ENCODE measurements at regions not wholly inside any gene's neighbourhood (a gene's known extent, or its start where the extent isn't known, plus 50 kb on each side); places are given as distances from the start of the nearest gene placed in this dataset.

DNA sequence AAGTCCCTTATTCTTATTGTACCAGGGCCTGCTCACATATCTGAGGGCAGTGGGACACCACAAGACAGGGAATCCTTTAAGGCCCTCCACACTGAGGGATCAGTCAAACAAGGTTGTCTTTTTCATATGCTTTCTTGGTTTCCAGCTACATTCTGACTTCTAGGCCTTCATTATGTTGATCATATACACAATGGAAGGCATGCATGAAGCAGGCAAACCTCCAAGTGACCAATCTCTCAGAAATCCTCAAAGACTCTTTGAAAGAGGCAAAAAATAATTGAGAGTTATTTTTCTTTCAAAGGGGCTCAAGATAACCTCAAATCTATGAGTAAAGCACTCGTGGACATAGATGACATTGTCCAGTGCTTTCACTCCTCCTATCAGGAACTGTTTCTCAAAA, 1195.9 kb upstream of the ACO1 start (continued):
- TF ChIP-seq, protein P1, sequence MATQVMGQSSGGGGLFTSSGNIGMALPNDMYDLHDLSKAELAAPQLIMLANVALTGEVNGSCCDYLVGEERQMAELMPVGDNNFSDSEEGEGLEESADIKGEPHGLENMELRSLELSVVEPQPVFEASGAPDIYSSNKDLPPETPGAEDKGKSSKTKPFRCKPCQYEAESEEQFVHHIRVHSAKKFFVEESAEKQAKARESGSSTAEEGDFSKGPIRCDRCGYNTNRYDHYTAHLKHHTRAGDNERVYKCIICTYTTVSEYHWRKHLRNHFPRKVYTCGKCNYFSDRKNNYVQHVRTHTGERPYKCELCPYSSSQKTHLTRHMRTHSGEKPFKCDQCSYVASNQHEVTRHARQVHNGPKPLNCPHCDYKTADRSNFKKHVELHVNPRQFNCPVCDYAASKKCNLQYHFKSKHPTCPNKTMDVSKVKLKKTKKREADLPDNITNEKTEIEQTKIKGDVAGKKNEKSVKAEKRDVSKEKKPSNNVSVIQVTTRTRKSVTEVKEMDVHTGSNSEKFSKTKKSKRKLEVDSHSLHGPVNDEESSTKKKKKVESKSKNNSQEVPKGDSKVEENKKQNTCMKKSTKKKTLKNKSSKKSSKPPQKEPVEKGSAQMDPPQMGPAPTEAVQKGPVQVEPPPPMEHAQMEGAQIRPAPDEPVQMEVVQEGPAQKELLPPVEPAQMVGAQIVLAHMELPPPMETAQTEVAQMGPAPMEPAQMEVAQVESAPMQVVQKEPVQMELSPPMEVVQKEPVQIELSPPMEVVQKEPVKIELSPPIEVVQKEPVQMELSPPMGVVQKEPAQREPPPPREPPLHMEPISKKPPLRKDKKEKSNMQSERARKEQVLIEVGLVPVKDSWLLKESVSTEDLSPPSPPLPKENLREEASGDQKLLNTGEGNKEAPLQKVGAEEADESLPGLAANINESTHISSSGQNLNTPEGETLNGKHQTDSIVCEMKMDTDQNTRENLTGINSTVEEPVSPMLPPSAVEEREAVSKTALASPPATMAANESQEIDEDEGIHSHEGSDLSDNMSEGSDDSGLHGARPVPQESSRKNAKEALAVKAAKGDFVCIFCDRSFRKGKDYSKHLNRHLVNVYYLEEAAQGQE (IDR thresholded peaks at IDR 0.05; ENCODE audit: low read depth), result no peak
- TF ChIP-seq, protein P2, sequence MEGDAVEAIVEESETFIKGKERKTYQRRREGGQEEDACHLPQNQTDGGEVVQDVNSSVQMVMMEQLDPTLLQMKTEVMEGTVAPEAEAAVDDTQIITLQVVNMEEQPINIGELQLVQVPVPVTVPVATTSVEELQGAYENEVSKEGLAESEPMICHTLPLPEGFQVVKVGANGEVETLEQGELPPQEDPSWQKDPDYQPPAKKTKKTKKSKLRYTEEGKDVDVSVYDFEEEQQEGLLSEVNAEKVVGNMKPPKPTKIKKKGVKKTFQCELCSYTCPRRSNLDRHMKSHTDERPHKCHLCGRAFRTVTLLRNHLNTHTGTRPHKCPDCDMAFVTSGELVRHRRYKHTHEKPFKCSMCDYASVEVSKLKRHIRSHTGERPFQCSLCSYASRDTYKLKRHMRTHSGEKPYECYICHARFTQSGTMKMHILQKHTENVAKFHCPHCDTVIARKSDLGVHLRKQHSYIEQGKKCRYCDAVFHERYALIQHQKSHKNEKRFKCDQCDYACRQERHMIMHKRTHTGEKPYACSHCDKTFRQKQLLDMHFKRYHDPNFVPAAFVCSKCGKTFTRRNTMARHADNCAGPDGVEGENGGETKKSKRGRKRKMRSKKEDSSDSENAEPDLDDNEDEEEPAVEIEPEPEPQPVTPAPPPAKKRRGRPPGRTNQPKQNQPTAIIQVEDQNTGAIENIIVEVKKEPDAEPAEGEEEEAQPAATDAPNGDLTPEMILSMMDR (IDR thresholded peaks at IDR 0.05 in 2 of 3, conservative IDR thresholded peaks at IDR 0.05 in 1 of 3; ENCODE audit: borderline replicate concordance in 1 of 3, insufficient read depth in 1 of 3, low read depth in 2 of 3, low read length in 2 of 3), result no peak
- TF ChIP-seq, protein P3, sequence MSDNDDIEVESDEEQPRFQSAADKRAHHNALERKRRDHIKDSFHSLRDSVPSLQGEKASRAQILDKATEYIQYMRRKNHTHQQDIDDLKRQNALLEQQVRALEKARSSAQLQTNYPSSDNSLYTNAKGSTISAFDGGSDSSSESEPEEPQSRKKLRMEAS (IDR thresholded peaks at IDR 0.05), result no peak
- no peak for TF ChIP-seq CEBPB (IDR thresholded peaks at IDR 0.05; ENCODE audit: low read depth)

DNA sequence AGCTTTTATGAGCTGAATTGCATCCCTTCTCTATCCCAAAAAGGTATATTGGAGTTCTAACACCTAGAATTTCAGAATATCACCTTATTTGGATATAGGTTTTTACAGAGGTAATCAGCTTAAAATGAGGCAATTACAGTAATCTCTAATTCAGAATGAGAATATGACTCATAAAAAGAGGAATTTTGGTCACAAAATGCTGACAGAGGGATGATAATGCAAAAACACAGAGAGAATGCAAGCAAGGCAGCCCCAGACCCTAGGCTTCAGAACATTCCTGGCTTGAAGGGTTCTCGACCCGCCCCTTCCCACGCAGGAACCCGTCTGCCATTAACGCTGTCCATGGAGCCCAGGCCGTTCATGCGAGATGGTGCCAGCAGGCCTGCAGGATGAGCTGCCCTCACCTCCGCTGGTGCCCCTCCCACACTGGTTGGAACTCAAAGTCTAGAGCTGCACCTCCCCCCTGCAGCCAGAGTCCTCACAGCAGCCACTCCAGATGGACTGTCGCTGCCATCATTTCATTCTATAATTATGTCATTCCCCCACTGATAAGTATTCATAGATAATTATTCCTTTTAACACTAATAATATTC, 1173.4 kb upstream of the ACO1 start:
- Histone ChIP-seq H3K4me1 (ENCODE audit: control insufficient read depth in 1 of 2, insufficient read depth in 2 of 2, low read length in 2 of 2) (peaks cover 0 to 5% of the 10 kb centered on the region in 2 experiments; a peak in 1 of 4 replicates), H2AFZ (ENCODE audit: low read depth, low read length, poor library complexity, severe bottlenecking) (no peak overlapping the region), H3K36me3 (ENCODE audit: control insufficient read depth in 1 of 2, insufficient read depth in 2 of 2, low read length in 2 of 2) (no peaks in the 10 kb centered on the region), H3K9me3 (ENCODE audit: control insufficient read depth in 1 of 2, insufficient read depth in 1 of 2, low read depth in 1 of 2, low read length in 2 of 2) (no peaks in the 10 kb centered on the region; a peak in 1 of 4 replicates), H3K9ac (ENCODE audit: low read length) (no peak overlapping the region), H3K9me2 (ENCODE audit: insufficient read depth) (no peaks in the 10 kb centered on the region), H4K20me1 (ENCODE audit: insufficient read depth) (no peaks in the 10 kb centered on the region), H3K27ac (ENCODE audit: low read depth, low read length) (no peak overlapping the region), H3K4me3 (replicated peaks in 1 of 2; ENCODE audit: low read depth in 1 of 2, low read length in 2 of 2) (no peak overlapping the region), H3K4me2 (ENCODE audit: low read length) (no peak overlapping the region), H3K79me2 (ENCODE audit: insufficient read depth, low read length) (no peaks in the 10 kb centered on the region), H3K27me3 (ENCODE audit: insufficient read depth, low read length) (no peaks in the 10 kb centered on the region)
- ChIA-PET CTCF (no interaction called here), RAD21 (ENCODE audit: low non-redundant PET in 1 of 2, low total read pairs in 2 of 2, uncharacterized antibody in 2 of 2, unreplicated experiment in 2 of 2) (no interaction called here), POLR2A (no interaction called here)
- intact Hi-C loops (cut with micrococcal nuclease), result no loop called here
- peak; percentile 49; the same call in 1 of the 2 replicates for ATAC-seq
- DNase-seq (ENCODE audit: low read depth, low spot score), result no peak
- no TSS peak for BruUV-seq (replicated peaks)
- TF ChIP-seq EZH2phosphoT487 (IDR thresholded peaks at IDR 0.05; ENCODE audit: borderline replicate concordance), result no peak
- TF ChIP-seq, protein P2 (IDR thresholded peaks at IDR 0.05 in 2 of 3, conservative IDR thresholded peaks at IDR 0.05 in 1 of 3; ENCODE audit: borderline replicate concordance in 1 of 3, insufficient read depth in 1 of 3, low read depth in 2 of 3, low read length in 2 of 3), result no peak
- no peak for TF ChIP-seq ZFX (IDR thresholded peaks at IDR 0.05)
- TF ChIP-seq SIN3A (IDR thresholded peaks at IDR 0.05; ENCODE audit: low read depth), result no peak
- TF ChIP-seq SRF (IDR thresholded peaks at IDR 0.05; ENCODE audit: low read depth), result no peak
- no peak for TF ChIP-seq EZH2 (IDR thresholded peaks at IDR 0.05)
- no peak for TF ChIP-seq RAD21 (IDR thresholded peaks at IDR 0.05; ENCODE audit: low read depth)
- TF ChIP-seq SP1 (IDR thresholded peaks at IDR 0.05; ENCODE audit: low read depth), result no peak
- no peak for TF ChIP-seq POLR2A (IDR thresholded peaks at IDR 0.05; ENCODE audit: borderline replicate concordance, extremely low read depth, insufficient read depth, insufficient read length)
- no peak for TF ChIP-seq FOSL1 (IDR thresholded peaks at IDR 0.05; ENCODE audit: low read depth)
- TF ChIP-seq, protein P4, sequence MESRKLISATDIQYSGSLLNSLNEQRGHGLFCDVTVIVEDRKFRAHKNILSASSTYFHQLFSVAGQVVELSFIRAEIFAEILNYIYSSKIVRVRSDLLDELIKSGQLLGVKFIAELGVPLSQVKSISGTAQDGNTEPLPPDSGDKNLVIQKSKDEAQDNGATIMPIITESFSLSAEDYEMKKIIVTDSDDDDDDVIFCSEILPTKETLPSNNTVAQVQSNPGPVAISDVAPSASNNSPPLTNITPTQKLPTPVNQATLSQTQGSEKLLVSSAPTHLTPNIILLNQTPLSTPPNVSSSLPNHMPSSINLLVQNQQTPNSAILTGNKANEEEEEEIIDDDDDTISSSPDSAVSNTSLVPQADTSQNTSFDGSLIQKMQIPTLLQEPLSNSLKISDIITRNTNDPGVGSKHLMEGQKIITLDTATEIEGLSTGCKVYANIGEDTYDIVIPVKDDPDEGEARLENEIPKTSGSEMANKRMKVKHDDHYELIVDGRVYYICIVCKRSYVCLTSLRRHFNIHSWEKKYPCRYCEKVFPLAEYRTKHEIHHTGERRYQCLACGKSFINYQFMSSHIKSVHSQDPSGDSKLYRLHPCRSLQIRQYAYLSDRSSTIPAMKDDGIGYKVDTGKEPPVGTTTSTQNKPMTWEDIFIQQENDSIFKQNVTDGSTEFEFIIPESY (IDR thresholded peaks at IDR 0.05; ENCODE audit: extremely low read depth, insufficient replicate concordance, low read length), result no peak
- TF ChIP-seq JUND (IDR thresholded peaks at IDR 0.05), result no peak
- TF ChIP-seq, protein P3 (IDR thresholded peaks at IDR 0.05), result no peak
